ENCODE measurements at regions not wholly inside any gene's neighbourhood (a gene's known extent, or its start where the extent isn't known, plus 50 kb on each side); places are given as distances from the start of the nearest gene placed in this dataset.

GRCh38 chr10:56547163-56547562, 186.1 kb upstream of the ZWINT start:
- no peak for TF ChIP-seq CTCF (IDR thresholded peaks at IDR 0.05; ENCODE audit: poor library complexity)
- no peak for TF ChIP-seq EZH2 (IDR thresholded peaks at IDR 0.05; ENCODE audit: borderline replicate concordance)

Measured in hepatocyte (in vitro differentiated cells).